ENCODE measurements at regions not wholly inside any gene's neighbourhood (a gene's known extent, or its start where the extent isn't known, plus 50 kb on each side); places are given as distances from the start of the nearest gene placed in this dataset.

DNA sequence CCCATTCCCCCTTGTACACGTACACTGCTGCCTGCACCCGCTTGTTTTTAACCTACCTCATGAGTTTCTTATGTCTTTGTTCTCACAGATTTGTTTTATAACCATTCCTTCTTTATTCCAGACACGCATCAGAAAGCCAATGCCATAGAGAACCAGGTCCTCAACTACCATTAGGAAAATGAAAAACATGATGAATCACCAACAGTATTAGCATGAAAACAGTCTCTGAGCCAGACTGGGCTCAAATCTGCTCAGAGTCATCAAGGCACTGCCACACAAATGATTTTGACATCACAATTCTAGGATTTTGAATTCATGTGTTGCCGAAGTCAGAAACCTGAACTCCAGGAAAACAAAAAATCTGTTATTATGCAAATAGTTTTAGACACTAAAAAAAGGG, 394.1 kb upstream of the GRIA1 start:
- Mint-ChIP-seq H3K36me3 (no peaks in the 10 kb centered on the region), H3K27me3 (peaks cover 2% of the 10 kb centered on the region), H3K4me1 (no peaks in the 10 kb centered on the region), H3K27ac (no peak overlapping the region), H3K4me3 (no peak overlapping the region), H3K9me3 (no peaks in the 10 kb centered on the region)

DNA sequence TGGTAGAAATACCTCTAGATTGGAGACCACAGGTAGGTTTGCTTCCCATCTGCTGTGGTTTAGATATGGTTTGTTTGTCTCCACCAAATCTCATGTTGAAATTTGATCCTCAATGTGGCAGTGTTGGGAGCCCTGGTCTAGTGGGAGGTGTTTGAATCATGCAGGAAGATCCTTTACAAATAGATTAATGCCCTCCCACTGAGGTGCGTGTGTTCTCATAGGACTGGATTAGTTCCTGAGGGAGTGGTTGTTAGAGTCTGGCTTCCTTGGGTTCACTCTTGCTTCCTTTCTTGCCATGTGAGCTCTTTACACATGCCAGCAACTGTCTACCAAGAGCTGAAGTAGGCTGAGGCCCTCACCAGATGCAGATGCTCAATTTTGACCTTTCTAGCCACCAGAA, 391.1 kb upstream of the GRIA1 start:
- no peaks in the 10 kb centered on the region for H3K9me3 Mint-ChIP-seq
- H3K27ac Mint-ChIP-seq, result no peak overlapping the region
- H3K36me3 Mint-ChIP-seq, result no peaks in the 10 kb centered on the region
- no peak overlapping the region for H3K4me3 Mint-ChIP-seq
- no peaks in the 10 kb centered on the region for H3K4me1 Mint-ChIP-seq
- H3K27me3 Mint-ChIP-seq, result peaks cover 2% of the 10 kb centered on the region

DNA sequence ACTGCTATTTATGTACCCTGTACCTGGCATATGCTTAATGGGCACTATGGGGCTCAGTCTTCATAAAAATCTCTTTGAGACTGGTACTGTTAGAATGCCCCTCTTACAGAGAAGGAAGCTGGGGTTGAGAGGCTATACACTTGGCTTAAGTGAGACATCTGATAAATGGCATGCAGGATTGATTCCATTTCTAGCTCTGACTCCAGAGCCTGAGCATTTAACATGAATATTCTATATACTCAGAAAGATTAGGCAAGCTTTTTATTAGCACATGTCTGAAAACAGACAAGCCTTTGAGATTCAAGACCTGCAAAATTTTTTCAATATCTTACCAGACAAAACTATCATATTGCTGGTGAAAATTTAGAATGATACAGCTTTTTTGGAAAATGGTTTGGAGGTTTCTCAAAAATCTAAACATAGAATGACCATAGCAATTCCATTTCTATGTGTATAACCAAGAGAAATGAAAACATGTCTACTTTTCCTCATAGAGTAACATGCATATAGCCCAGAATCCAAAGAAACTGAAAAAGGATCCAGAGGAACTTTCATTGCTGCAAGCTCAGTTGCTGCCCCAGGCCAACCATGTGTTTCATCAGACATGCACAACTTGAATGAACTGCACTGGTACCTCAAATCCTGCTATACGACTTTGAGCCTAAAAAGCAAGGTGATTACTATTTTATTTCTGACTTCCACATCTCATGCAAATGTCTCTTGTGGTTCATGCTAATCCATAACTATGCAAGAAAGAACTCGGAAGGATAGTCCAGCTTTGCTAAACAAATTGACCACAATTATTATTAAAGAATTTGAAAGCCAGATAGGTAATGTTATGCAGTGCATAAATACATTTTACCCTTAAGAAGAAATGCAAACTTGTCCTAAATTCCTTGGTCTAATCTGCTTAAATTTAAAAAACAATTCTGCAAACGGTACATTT, 389.0 kb upstream of the GRIA1 start:
- Mint-ChIP-seq H3K36me3 (no peaks in the 10 kb centered on the region), H3K27me3 (no peaks in the 10 kb centered on the region), H3K4me3 (no peak overlapping the region), H3K27ac (no peak overlapping the region), H3K4me1 (no peaks in the 10 kb centered on the region), H3K9me3 (peaks cover 12% of the 10 kb centered on the region)

DNA sequence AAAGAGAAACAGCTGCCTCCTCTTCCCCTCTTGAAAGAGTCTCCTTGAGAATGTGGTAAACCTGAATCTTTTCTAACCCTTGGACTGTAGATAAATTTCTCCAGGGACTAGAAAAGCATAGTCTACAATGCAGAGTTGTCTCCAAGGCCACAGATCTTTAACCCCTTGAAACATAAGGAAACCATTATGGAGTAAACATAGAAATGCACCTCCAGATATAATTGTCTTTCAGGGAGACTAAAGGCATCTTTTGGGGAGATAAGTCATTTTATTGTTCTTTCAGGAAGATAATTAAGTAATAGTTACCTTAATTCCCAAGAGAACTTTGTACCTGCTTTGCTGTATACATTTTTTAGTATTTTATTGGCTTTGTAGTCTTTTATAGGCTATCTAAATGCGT, 373.6 kb upstream of the GRIA1 start:
- Mint-ChIP-seq H3K27me3 (peaks cover 1% of the 10 kb centered on the region), H3K9me3 (peaks cover 9% of the 10 kb centered on the region), H3K4me1 (no peaks in the 10 kb centered on the region), H3K4me3 (no peak overlapping the region), H3K36me3 (no peaks in the 10 kb centered on the region), H3K27ac (no peak overlapping the region)

DNA sequence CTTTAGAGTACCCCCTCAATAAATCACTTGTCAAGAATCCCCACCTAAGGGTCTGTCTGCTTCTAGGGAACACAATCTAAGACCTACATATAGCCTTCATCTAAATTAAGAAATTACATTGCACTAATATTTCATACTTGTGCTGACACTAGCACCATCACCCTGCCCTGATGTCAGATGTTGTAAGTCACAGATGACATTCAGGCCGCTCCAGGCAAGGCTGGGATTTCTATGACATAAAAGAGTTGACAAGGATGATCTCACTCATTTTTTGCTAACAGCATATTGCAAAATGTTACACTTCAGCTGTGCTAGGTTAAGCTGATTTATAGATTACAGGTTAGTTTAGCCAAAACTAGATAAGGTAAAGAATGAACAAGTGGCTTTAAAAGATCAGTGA, 372.5 kb upstream of the GRIA1 start:
- H3K36me3 Mint-ChIP-seq, result no peaks in the 10 kb centered on the region
- no peaks in the 10 kb centered on the region for H3K4me1 Mint-ChIP-seq
- H3K27ac Mint-ChIP-seq, result no peak overlapping the region
- H3K27me3 Mint-ChIP-seq, result peaks cover 1% of the 10 kb centered on the region
- H3K4me3 Mint-ChIP-seq, result no peak overlapping the region
- H3K9me3 Mint-ChIP-seq, result peaks cover 9% of the 10 kb centered on the region

DNA sequence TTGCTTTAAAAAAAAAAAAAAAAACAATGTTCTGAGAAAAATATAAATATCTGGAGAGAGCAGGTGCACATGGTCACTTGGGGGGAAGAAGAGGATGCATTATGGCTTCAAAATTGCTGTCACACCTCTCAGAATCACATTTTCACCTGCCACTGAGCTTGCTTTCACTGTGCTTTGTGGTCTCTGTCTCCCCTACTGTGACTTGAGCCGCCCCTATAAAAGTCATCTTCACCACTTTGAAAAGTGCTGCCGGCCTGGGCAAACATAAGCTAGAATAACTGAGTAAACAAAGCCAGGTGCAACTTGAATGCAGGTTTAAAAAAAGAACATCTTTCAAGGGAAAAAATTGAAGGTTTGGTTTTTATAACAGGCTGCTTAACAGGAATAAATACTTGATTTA, 368.1 kb upstream of the GRIA1 start:
- Mint-ChIP-seq H3K9me3 (peaks cover 5% of the 10 kb centered on the region), H3K27me3 (no peaks in the 10 kb centered on the region), H3K36me3 (no peaks in the 10 kb centered on the region), H3K27ac (no peak overlapping the region), H3K4me1 (no peaks in the 10 kb centered on the region), H3K4me3 (no peak overlapping the region)

DNA sequence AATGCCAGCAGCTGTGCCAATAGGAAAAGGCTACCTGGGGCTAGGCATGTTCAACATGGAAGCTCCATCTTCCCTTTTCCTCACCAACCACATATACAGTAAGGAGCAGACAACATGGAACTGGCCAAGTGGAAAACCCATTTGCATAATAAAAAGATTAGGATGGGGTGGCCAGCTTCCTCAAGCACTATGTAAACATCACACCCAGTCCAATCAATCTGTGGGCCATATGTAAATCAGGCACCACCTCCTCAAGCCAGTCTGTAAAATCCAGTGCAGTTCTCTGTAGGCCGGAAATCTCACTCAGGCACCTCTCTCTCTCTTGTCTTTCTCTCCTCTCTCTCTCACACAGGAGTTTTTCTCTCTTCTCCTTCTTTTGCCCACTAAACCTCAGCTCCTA, 360.2 kb upstream of the GRIA1 start:
- H3K4me3 Mint-ChIP-seq, result no peak overlapping the region
- H3K9me3 Mint-ChIP-seq, result peaks cover 3% of the 10 kb centered on the region
- H3K36me3 Mint-ChIP-seq, result no peaks in the 10 kb centered on the region
- no peak overlapping the region for H3K27ac Mint-ChIP-seq
- H3K4me1 Mint-ChIP-seq, result no peaks in the 10 kb centered on the region
- no peaks in the 10 kb centered on the region for H3K27me3 Mint-ChIP-seq

DNA sequence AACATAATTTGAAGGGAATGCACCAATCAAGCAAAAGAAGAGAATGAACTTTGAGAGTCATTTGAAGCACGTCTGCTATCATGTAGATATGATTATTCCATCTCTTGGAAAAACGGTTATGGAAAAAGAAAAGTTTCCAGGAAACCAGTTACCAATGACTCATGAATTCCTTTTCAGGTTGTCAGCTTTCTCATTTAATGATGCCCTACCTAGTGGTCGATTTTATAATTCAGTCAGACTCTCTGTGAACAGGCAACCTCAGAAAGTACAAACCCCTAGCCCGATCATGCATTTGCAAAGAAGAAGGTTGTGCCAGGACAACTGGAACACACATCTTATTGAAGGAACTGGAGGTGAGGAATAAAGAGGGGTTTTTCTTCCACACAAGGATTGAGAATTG, 355.1 kb upstream of the GRIA1 start:
- no peaks in the 10 kb centered on the region for H3K4me1 Mint-ChIP-seq
- peaks cover 1% of the 10 kb centered on the region for H3K27me3 Mint-ChIP-seq
- H3K27ac Mint-ChIP-seq, result no peak overlapping the region
- H3K9me3 Mint-ChIP-seq, result no peaks in the 10 kb centered on the region
- no peaks in the 10 kb centered on the region for H3K36me3 Mint-ChIP-seq
- H3K4me3 Mint-ChIP-seq, result no peak overlapping the region

DNA sequence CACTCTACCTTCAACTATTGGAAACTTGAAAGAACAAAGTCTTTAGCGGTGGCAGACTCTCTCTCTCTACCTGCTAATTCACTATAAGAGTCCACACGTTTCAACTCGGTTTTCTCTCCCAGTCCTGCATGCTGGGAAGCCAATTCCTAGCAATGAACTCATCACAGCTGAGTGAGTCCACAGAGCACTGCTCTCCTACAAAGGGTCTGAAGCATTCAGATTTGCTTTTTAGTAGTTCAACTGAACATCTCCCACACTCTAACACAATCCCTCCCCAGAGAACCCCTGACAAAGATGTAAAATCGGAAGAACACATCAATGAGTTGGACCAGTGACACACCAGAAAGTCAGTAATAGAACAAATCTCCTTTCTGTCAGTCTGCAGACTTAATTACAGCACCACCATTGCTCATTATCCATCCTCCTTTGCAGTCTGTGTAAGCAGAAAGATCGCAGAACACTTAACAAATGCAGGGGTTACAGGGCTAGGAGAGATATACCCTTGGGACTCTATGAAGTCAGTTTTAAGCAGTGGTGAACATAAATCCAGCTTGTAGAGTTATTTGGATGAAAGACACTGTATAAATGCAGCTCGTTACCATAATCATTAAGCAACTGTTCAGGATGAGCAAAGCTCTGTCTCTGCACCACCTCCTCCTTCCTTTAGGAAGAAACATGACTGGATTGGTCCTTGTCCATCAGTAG, 353.4 kb upstream of the GRIA1 start:
- H3K9me3 Mint-ChIP-seq, result no peaks in the 10 kb centered on the region
- H3K4me3 Mint-ChIP-seq, result no peak overlapping the region
- H3K27ac Mint-ChIP-seq, result no peak overlapping the region
- peaks cover 1% of the 10 kb centered on the region for H3K27me3 Mint-ChIP-seq
- no peaks in the 10 kb centered on the region for H3K4me1 Mint-ChIP-seq
- H3K36me3 Mint-ChIP-seq, result no peaks in the 10 kb centered on the region

DNA sequence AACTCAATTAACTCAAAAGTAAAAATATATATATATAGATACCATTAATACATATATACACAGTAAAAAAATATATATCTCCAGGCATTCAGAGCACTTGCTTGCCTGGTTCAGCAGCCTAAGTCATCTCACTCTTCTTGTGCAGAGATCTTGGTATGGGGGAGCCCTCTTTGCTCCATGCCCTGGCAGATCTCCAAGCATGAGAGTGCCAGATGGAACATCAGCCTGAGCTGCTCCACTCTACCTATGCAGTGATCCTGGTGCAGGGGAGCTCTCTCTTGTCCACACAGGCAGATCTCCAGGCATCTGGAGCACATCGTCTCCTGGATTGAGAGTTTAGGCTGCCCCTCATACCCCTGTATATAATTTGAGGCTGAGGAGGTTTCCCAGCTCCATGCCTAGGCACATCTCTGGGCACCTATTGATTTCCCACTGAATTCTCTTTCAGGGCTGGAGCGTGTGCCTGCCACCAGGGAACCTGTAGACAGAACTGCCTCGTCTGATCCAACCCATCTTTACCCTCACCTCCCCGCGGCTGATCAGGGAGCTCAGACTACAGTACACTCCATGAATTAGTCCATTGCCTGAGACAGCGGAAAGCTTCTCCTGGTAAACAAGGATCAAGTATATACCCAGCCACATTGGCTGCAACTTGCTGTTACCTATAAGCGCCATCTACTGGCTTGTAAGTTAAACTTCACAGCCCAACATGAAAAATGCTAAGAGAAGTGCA, 342.4 kb upstream of the GRIA1 start:
- Mint-ChIP-seq H3K4me3 (no peak overlapping the region), H3K27ac (no peak overlapping the region), H3K27me3 (no peaks in the 10 kb centered on the region), H3K4me1 (no peaks in the 10 kb centered on the region), H3K9me3 (peaks cover 27% of the 10 kb centered on the region), H3K36me3 (no peaks in the 10 kb centered on the region)

DNA sequence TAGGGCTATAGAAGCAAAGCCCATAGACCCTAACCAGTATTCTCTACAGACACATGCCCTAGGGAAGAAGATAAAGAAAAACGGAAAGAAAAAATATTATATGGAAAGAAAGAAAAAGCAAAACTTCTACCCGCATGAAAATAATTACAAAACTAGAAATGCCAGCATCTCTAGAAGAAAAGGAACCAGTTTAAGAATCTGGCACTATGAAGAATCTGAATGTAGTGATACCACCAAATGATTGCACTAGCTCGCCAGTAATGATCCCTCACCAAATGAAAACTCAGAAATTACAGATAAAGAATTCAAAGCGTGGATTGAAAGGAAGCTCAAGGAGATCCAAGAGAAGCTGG, 341.9 kb upstream of the GRIA1 start:
- Mint-ChIP-seq H3K4me3 (no peak overlapping the region), H3K36me3 (no peaks in the 10 kb centered on the region), H3K9me3 (peaks cover 29% of the 10 kb centered on the region), H3K4me1 (no peaks in the 10 kb centered on the region), H3K27ac (no peak overlapping the region), H3K27me3 (no peaks in the 10 kb centered on the region)

DNA sequence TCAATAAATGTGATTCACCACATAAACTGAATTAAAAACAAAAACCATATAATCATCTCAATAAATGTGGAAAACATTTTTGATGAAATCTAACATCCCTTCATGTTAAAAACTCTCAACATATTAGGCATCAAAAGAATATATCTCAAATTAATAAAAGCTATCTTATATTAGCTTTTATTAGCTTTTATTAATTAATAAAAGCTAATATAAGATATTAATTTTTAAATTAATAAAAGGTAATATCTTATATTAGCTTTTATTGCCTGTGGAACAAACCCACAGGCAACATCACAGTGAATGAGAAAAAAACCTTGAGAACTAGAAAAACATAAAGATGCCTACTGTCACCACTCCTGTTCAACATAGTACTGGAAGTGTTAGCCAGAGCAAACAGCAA, 338.9 kb upstream of the GRIA1 start:
- Mint-ChIP-seq H3K27me3 (no peaks in the 10 kb centered on the region), H3K36me3 (no peaks in the 10 kb centered on the region), H3K9me3 (peaks cover 20% of the 10 kb centered on the region), H3K27ac (no peak overlapping the region), H3K4me3 (no peak overlapping the region), H3K4me1 (no peaks in the 10 kb centered on the region)

DNA sequence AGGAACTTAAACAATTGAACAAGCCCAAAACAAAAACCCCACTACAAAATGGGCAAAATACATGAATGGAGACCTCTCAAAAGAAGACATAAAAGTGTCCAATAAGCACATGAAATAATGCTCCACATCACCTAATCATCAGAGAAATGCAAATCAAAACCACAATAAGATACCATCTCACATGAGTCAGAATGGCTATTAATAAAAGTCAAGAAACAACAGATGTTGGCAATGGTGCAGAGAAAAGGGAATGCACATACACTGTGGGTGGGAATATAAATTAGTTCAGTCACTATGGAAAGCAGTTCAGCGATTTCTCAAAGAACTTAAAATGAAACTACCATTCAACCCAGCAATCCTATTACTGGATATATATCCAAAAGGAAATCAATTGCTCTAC, 337.4 kb upstream of the GRIA1 start:
- no peaks in the 10 kb centered on the region for H3K36me3 Mint-ChIP-seq
- peaks cover 20% of the 10 kb centered on the region for H3K9me3 Mint-ChIP-seq
- H3K27ac Mint-ChIP-seq, result no peak overlapping the region
- H3K4me1 Mint-ChIP-seq, result no peaks in the 10 kb centered on the region
- no peak overlapping the region for H3K4me3 Mint-ChIP-seq
- no peaks in the 10 kb centered on the region for H3K27me3 Mint-ChIP-seq

DNA sequence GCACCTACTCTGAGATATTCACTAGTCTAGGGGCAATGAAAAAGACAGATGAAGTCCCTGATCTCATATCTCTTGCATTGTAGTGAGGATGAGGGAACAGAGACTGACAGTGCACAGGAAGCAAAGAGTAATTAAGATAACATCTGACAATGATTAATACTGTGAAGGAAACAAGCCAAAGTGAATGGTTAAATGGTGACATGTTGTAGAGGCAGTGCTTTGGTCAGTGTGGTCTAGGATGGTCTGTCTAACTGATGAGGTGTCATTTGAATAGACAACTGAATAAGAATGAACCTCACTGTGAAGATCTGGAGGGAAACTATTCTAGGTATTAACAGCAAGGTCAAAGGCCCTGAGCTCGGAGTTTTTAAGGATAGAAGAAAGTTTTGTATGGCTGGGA, 333.3 kb upstream of the GRIA1 start:
- Mint-ChIP-seq H3K4me3 (no peak overlapping the region), H3K27me3 (no peaks in the 10 kb centered on the region), H3K27ac (no peak overlapping the region), H3K9me3 (peaks cover 4% of the 10 kb centered on the region), H3K36me3 (no peaks in the 10 kb centered on the region), H3K4me1 (no peaks in the 10 kb centered on the region)

DNA sequence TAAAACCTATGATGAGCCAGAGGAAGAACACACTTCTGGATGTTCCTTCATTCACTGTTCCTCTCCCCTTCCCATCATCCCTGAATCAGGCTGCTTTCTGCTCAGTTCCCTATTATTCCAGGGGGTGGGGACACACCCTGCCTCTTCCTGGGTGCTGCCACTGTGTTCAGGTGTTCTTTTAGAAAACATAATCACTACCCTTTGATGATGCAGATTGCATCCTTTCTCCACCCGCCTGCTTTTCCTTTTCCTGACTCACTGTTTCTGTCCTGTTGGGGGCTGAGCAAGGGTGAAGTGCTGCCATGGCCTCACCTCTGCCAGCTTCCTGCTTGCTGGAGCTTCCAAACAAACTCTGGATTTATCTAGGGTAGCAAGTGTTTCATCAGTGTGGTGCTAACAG, 331.9 kb upstream of the GRIA1 start:
- Mint-ChIP-seq H3K36me3 (no peaks in the 10 kb centered on the region), H3K27ac (no peak overlapping the region), H3K9me3 (peaks cover 2% of the 10 kb centered on the region), H3K27me3 (no peaks in the 10 kb centered on the region), H3K4me3 (no peak overlapping the region), H3K4me1 (no peaks in the 10 kb centered on the region)

DNA sequence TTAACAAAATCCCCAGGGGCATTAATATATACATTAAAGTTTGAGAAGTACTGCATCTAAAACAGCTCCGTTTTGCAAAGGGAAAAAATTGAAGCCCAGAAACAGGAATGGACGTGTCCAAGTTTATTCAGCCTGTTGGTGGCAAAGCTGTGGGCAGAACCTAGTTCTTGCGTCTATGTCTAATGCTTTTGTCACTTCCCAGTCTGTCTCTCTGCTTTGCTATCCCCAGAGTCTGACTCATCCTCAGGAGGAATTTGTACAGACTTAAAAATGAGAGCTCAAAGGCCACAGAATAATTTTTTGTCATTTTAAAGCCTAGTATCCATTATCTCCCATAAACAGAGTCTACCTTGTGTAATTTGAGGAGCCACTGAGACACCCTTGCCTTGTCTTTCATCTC, 330.9 kb upstream of the GRIA1 start:
- Mint-ChIP-seq H3K36me3 (no peaks in the 10 kb centered on the region), H3K4me3 (no peak overlapping the region), H3K27me3 (no peaks in the 10 kb centered on the region), H3K4me1 (no peaks in the 10 kb centered on the region), H3K9me3 (peaks cover 3% of the 10 kb centered on the region), H3K27ac (no peak overlapping the region)
